A204.1 (cell line): ENCODE measurements at regions not wholly inside any gene's neighbourhood (a gene's known extent, or its start where the extent isn't known, plus 50 kb on each side); places are given as distances from the start of the nearest gene placed in this dataset.

Experiments used
- FAIRE-seq: peaks from 2 replicates; lab custom pipeline; 2012; peaks lifted over from hg19 to GRCh38; lab: Jason Lieb, UNC

GRCh38 chr3:15952543-15953175, 154.9 kb upstream of the ANKRD28 start:
- FAIRE-seq: no peak

DNA sequence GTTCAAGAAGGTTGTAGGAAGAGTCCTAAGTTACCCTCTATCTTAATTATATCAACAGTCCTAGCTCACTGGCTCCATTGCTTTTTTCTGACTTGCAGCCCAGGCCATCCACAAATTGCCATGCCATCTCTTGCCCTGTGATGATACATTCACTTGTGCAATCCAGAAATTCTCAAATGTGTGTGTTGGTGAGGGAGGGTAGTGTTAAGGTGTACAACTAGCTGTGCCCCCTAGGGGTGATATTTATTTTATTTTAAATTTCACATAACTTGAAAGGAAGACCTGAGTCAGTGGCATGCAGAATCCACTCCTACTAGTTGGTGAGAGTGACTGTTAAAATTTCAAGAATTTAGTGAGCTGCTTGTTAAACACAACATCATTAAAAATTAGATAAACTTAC, 156.1 kb upstream of the ANKRD28 start:
- no peak for FAIRE-seq

GRCh38 chr3:15955968-15956367, 158.2 kb upstream of the ANKRD28 start:
- no peak for FAIRE-seq

GRCh38 chr3:15958692-15959433, 161.1 kb upstream of the ANKRD28 start:
- no peak for FAIRE-seq

DNA sequence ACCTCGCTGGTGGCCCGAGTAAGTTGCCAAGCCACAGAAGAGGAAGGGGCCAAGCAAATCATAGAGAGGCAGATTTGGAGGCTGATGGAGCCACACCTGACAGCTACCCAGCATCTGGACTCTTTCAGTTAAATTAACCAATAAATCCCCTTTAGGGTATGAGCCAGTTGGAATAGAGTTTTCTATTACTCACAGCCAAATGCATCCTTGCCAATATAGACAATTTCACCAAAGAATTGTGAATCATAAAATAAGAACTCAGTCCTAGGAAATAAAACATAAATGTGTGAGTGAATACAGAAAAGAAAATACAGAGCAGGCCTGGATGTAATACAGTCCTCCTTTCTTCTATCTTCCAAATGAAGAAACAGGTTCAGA, 161.6 kb upstream of the ANKRD28 start:
- FAIRE-seq: no peak

GRCh38 chr3:15964605-15965442, 167.0 kb upstream of the ANKRD28 start:
- no peak for FAIRE-seq

GRCh38 chr3:15967577-15967976, 169.8 kb upstream of the ANKRD28 start:
- FAIRE-seq: no peak

- no peak for FAIRE-seq
These were observed 172.3 kb upstream of the ANKRD28 start for GRCh38 chr3:15969874-15970640.

- no peak for FAIRE-seq
These were observed 175.6 kb upstream of the ANKRD28 start for GRCh38 chr3:15973414-15973813.

DNA sequence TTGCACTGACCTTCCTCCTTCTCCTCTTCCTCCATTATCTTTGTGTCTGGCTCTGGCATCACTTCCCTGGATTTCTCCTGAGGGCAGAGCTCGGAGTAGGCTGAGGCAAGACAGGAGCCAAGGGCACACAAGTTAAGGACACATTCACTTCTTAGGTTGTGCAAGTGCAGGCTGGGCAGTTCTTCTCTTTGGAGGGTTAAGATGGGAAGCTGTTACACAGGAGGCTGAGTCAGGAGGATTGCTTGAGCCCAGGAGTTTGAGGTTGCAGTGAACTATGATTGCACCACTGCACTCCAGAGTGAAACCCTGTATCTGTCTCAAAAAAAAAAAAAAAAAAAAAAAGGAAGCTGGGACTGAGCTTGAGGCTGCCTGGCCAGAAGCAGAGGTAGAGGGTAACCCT, 176.2 kb upstream of the ANKRD28 start:
- no peak for FAIRE-seq

- FAIRE-seq: no peak
These were observed 176.9 kb upstream of the ANKRD28 start for GRCh38 chr3:15974647-15975046.

DNA sequence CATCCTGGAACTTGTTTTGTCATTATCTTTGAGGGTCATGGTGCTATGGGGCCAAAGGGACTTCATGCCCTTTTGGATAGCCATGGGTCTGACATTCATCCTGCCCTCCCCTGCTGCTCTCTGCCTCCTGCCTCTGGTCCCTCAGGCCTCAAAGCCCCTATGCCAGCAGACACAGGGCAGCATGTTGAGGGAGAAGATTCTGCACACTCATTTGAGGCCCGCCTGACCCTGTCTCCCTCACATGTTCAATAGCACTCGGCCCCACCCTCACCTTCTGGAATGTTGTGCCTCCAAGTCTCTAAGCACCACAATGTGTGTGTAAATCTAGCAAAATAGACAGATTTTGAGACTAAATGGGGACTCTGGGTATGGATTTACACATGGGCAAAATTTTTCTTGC, 178.7 kb upstream of the ANKRD28 start:
- FAIRE-seq: no peak

DNA sequence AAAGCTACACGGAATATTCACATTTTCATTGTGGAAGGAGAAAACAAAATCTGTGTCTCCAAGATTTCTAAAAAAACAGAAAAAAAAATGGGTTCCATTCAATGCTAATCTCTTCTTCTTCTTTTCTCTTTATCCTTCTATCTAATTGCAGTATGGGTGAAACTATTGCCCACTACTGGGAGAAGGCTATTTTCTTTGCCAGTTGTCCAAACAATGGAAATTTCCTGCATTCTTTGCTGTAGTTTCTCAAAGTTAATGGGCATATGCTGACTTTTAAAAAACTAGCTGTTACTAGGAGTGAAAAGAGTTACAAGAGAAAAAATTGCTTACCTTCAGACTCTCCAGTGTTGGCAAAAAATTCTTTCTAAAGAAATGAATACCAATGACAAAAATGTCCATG, 179.3 kb upstream of the ANKRD28 start:
- FAIRE-seq: no peak

- FAIRE-seq: no peak
These were observed 179.9 kb upstream of the ANKRD28 start for GRCh38 chr3:15977598-15978232.

GRCh38 chr3:15978801-15979200, 181.0 kb upstream of the ANKRD28 start:
- no peak for FAIRE-seq

DNA sequence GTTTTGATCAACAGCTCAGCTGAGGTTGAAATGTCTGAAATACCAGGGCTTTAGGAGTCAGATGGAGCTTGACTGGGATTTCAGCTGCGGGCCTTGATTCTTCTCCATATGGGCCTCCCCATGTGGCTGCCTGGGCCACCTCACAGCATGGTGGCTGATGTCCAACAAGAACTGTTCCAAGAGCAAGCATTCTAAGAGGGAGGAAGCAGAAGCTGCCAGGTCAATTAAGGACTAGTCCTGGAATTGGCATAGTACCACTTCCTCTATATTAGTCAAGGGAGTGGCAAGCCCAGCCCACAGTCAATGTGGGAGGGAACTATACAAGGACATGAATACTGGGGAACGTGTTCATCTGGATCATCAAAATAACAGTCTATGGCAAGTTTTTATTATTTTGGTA, 181.7 kb upstream of the ANKRD28 start:
- FAIRE-seq: no peak

- no peak for FAIRE-seq
These were observed 182.1 kb upstream of the ANKRD28 start for GRCh38 chr3:15979900-15980299.

DNA sequence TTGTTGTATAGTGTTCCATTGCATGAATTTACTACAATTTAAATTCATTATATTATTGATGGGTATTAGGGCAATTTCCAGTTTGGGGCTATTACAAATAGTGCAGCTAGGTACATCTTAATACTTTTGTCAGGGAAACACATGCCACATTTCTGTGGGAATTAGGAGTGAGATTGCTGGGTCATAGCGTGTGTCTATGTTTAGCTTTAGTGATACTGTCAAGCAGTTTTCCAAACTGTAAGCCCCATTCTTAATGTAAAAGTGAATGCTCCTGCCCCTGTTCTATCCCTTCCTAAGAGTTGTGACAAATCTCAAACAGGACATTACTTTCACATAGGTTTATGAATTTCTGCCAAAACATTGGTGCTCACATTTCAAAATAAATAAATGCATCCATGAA, 184.5 kb upstream of the ANKRD28 start:
- FAIRE-seq: no peak

- no peak for FAIRE-seq
These were observed 185.0 kb upstream of the ANKRD28 start for GRCh38 chr3:15982667-15983196.

DNA sequence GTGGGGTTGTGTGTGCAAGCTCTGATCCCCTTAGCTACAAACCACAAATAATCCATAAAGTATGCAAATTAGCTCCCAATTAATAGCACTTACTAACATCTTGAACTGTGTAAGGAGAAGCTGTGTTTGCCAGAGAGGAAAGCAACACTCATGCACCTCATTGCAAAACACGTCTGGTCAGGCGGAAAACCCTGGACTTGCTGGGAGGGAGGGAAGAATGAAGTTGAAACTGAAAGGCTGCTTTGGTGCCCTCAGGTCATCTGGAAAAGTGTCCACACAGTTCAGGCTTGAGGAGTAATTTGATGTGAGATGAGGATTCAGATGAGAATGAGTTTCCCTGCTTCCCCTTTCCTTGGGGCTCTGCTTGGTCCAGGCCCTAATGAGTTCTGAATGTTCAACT, 185.5 kb upstream of the ANKRD28 start:
- no peak for FAIRE-seq

DNA sequence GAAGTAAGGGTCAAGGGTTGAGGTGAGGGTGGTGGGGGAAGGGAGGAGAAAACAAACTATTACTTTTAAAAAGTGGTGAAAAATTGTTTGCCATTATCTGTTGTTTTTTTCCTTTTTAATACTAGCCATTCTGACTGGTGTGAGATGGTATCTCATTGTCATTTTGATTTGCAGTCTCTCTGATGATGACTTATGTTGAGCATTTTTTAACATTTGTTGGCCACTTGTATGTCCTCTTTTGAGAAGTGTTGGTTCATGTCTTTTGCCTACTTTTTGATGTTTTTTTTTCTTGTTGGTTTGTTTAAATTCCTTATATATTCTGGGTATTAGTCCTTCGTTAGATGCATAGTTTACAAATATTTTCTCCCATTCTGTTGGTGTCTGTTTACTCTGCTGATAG, 185.9 kb upstream of the ANKRD28 start:
- no peak for FAIRE-seq

- no peak for FAIRE-seq
These were observed 185.1 kb upstream of the GALNT15 start for GRCh38 chr3:15989419-15989818.
